MCF 10A (cell line): ENCODE measurements at regions not wholly inside any gene's neighbourhood (a gene's known extent, or its start where the extent isn't known, plus 50 kb on each side); places are given as distances from the start of the nearest gene placed in this dataset.
"Not testable (repeated sequence)": the region's sequence is repeated elsewhere in the genome, so short reads cannot be mapped to it uniquely, and the experiment has no call there.

Experiments used
- BruUV-seq: library from RNA; stranded (reverse); fragments of 400-500 nt; replicated peaks from 2 replicates; lab custom pipeline; 2021; lab: Mats Ljungman, UMichigan
- CTCF ChIA-PET: fragments of 300-600 bp; sonication (Branson Sonifier 250); formaldehyde crosslinking; extraction: SDS; loops from one replicate; lab custom pipeline; 2021; ENCODE audit warnings: antibody characterized with exemption, inconsistent platforms; lab: Yijun Ruan, JAX
- POLR2A ChIA-PET: fragments of 300-600, 350-650 bp; sonication (Branson Sonifier 250); formaldehyde crosslinking; extraction: SDS; loops from one replicate; lab custom pipeline; 2020; ENCODE audit warnings: antibody characterized with exemption, inconsistent platforms; lab: Yijun Ruan, JAX
- DNase-seq: peaks from one replicate; pipeline ENCODE4 v3.0.0-alpha.2; 2018; ENCODE audit not compliant: unreplicated experiment
- H3K27ac Mint-ChIP-seq: one replicate; pipeline ENCODE4 v1.8.0; 2022; ENCODE audit warnings: mild to moderate bottlenecking, low read depth, mixed read lengths; ENCODE audit not compliant: unreplicated experiment
- H3K27me3 Mint-ChIP-seq: one replicate; pipeline ENCODE4 v1.8.0; 2022; ENCODE audit warnings: mixed read lengths; ENCODE audit not compliant: insufficient read depth, unreplicated experiment
- H3K36me3 Mint-ChIP-seq: one replicate; pipeline ENCODE4 v1.8.0; 2022; ENCODE audit warnings: mild to moderate bottlenecking, moderate library complexity, mixed read lengths; ENCODE audit not compliant: insufficient read depth, unreplicated experiment
- H3K4me1 Mint-ChIP-seq: one replicate; pipeline ENCODE4 v1.8.0; 2022; ENCODE audit warnings: mixed read lengths; ENCODE audit not compliant: insufficient read depth, unreplicated experiment
- H3K4me3 Mint-ChIP-seq: one replicate; pipeline ENCODE4 v1.8.0; 2022; ENCODE audit warnings: mild to moderate bottlenecking, moderate library complexity, mixed read lengths; ENCODE audit not compliant: unreplicated experiment
- H3K9me3 Mint-ChIP-seq: one replicate; pipeline ENCODE4 v1.8.0; 2022; ENCODE audit warnings: mixed read lengths; ENCODE audit not compliant: unreplicated experiment
- CTCF ChIP-seq: fragments of 200-600 bp; IDR thresholded peaks from one replicate; pipeline ENCODE4 v1.8.0; 2022; ENCODE audit warnings: antibody characterized with exemption, mild to moderate bottlenecking; ENCODE audit not compliant: unreplicated experiment
- intact Hi-C: fragments of 100-400 bp; cut with micrococcal nuclease; formaldehyde crosslinking; loops from 2 replicates; pipeline ENCODE4 v1.14.1; 2022

GRCh38 chrX:139382529-139382928 lies 148.0 kb upstream of the F9 start:
- no TSS peak for BruUV-seq
- ChIA-PET CTCF (no interaction called here), POLR2A (no interaction called here)
- H3K4me3 Mint-ChIP-seq: no peak overlapping the region
- H3K27me3 Mint-ChIP-seq: no peaks in the 10 kb centered on the region
- intact Hi-C loops: no loop called here
- no peaks in the 10 kb centered on the region for H3K4me1 Mint-ChIP-seq
- no peak for TF ChIP-seq CTCF
- H3K36me3 Mint-ChIP-seq: no peaks in the 10 kb centered on the region
- no peak overlapping the region for H3K27ac Mint-ChIP-seq
- peaks cover 8% of the 10 kb centered on the region for H3K9me3 Mint-ChIP-seq
- no peak for DNase-seq

GRCh38 chrX:139376547-139376946 lies 154.0 kb upstream of the F9 start:
- CTCF ChIA-PET, BruUV-seq, H3K4me3 Mint-ChIP-seq, H3K36me3 Mint-ChIP-seq, POLR2A ChIA-PET, H3K4me1 Mint-ChIP-seq, H3K27ac Mint-ChIP-seq, DNase-seq, H3K27me3 Mint-ChIP-seq, intact Hi-C loops: not testable (repeated sequence)
- H3K9me3 Mint-ChIP-seq: peaks cover 11% of the 10 kb centered on the region

- peaks cover 20% of the 10 kb centered on the region for H3K9me3 Mint-ChIP-seq
- DNase-seq: no peak
- H3K4me3 Mint-ChIP-seq: no peak overlapping the region
- H3K27ac Mint-ChIP-seq: no peak overlapping the region
- no peak for TF ChIP-seq CTCF
- no peaks in the 10 kb centered on the region for H3K27me3 Mint-ChIP-seq
- H3K4me1 Mint-ChIP-seq: no peaks in the 10 kb centered on the region
- intact Hi-C loops: no loop called here
- no peaks in the 10 kb centered on the region for H3K36me3 Mint-ChIP-seq
- POLR2A ChIA-PET: no interaction called here
- CTCF ChIA-PET: no interaction called here
- no TSS peak for BruUV-seq
Observed at GRCh38 chrX:139360356-139360755, 170.2 kb upstream of the F9 start.

- H3K4me1 Mint-ChIP-seq, H3K27me3 Mint-ChIP-seq, H3K4me3 Mint-ChIP-seq, H3K36me3 Mint-ChIP-seq, DNase-seq, BruUV-seq, H3K27ac Mint-ChIP-seq, CTCF ChIA-PET, POLR2A ChIA-PET, intact Hi-C loops: not testable (repeated sequence)
- peaks cover 20% of the 10 kb centered on the region for H3K9me3 Mint-ChIP-seq
Observed at GRCh38 chrX:139342594-139342991, 187.9 kb upstream of the F9 start.

GRCh38 chrX:139341855-139342593 lies 188.5 kb upstream of the F9 start:
- H3K9me3 Mint-ChIP-seq: peaks cover 20% of the 10 kb centered on the region
- H3K36me3 Mint-ChIP-seq, H3K27me3 Mint-ChIP-seq, H3K4me1 Mint-ChIP-seq, H3K4me3 Mint-ChIP-seq, intact Hi-C loops, CTCF ChIA-PET, POLR2A ChIA-PET, BruUV-seq, DNase-seq, H3K27ac Mint-ChIP-seq: not testable (repeated sequence)
